ENCODE measurements at regions not wholly inside any gene's neighbourhood (a gene's known extent, or its start where the extent isn't known, plus 50 kb on each side); places are given as distances from the start of the nearest gene placed in this dataset.

GRCh38 chr11:80315200-80315599, 874.4 kb upstream of the TENM4 start:
- Mint-ChIP-seq H3K9me3 (no peaks in the 10 kb centered on the region), H3K4me3 (no peak overlapping the region), H3K27me3 (ENCODE audit: low read depth) (no peaks in the 10 kb centered on the region), H3K27ac (no peak overlapping the region), H3K36me3 (ENCODE audit: insufficient read depth in 1 of 3, low read depth in 3 of 3) (no peaks in the 10 kb centered on the region; a peak in 1 of 7 replicates), H3K4me1 (peaks cover 16 to 27% of the 10 kb centered on the region in 2 experiments)
- Histone ChIP-seq H3K4me1 (ENCODE audit: insufficient read depth, low read length) (no peaks in the 10 kb centered on the region), H3K14ac (ENCODE audit: insufficient read depth, low read length) (no peak overlapping the region), H2BK12ac (ENCODE audit: insufficient read length, low read depth, low read length) (no peak overlapping the region), H2AK5ac (ENCODE audit: insufficient read length, low read length) (no peak overlapping the region), H3K23me2 (ENCODE audit: insufficient read length, low read depth, low read length, poor library complexity, severe bottlenecking) (no peaks in the 10 kb centered on the region), H4K91ac (ENCODE audit: insufficient read length, low read depth, low read length) (no peak overlapping the region), H3K79me1 (ENCODE audit: insufficient read depth, low read depth, low read length, poor library complexity, severe bottlenecking) (no peaks in the 10 kb centered on the region), H4K5ac (ENCODE audit: insufficient read length, low read depth, low read length) (no peak overlapping the region), H3K79me2 (ENCODE audit: insufficient read depth, low read length) (no peaks in the 10 kb centered on the region), H2BK120ac (ENCODE audit: low read depth, low read length, poor library complexity, severe bottlenecking) (no peak overlapping the region), H3K4me2 (ENCODE audit: insufficient read depth, insufficient read length, low read length) (no peak overlapping the region), H3K56ac (ENCODE audit: insufficient read length, low read depth, low read length) (no peak overlapping the region), H3K27me3 (ENCODE audit: insufficient read depth, low read length) (no peaks in the 10 kb centered on the region), H3K4ac (ENCODE audit: low read depth, low read length) (no peak overlapping the region), H4K20me1 (ENCODE audit: control insufficient read depth, insufficient read depth, insufficient read length) (no peaks in the 10 kb centered on the region), H3K27ac (ENCODE audit: insufficient read length, low read depth, low read length) (no peak overlapping the region), H3K18ac (ENCODE audit: insufficient read length, low read depth, low read length) (no peak overlapping the region), H3T11ph (ENCODE audit: low read length) (no peak overlapping the region), H3K9me3 (ENCODE audit: control insufficient read depth, low read depth, low read length) (no peaks in the 10 kb centered on the region), H2BK20ac (ENCODE audit: low read depth, low read length, poor library complexity, severe bottlenecking) (no peak overlapping the region), H2BK15ac (ENCODE audit: low read depth, low read length) (no peak overlapping the region), H2BK5ac (ENCODE audit: insufficient read length, low read length) (no peak overlapping the region), H4K8ac (replicated peaks; ENCODE audit: insufficient read length, low read depth, low read length) (no peak overlapping the region), H2AFZ (ENCODE audit: low read length) (no peak overlapping the region), H3K23ac (ENCODE audit: insufficient read length, low read depth, low read length) (no peak overlapping the region), H3K9ac (ENCODE audit: extremely low read depth, insufficient read length, low read length) (no peak overlapping the region)
- no peak for DNase-seq
- TF ChIP-seq CTCF (conservative IDR thresholded peaks at IDR 0.05): no peak
- WGBS (ENCODE audit: extremely low coverage, insufficient read length, low lambda C conversion rate): no CpG with 5 or more reads among the region's 2 CpGs

Data from H9 (cell line).